Cardiac fibroblast (primary cell): ENCODE measurements at regions not wholly inside any gene's neighbourhood (a gene's known extent, or its start where the extent isn't known, plus 50 kb on each side); places are given as distances from the start of the nearest gene placed in this dataset.

Experiments used
- DNase-seq, 2 donors: peaks; one replicate each; pipeline versions ENCODE4 v3.0.0 to v3.0.0-alpha.2; 2010; ENCODE audit warnings: low read depth in 2 of 2
- H3K4me3 ChIP-seq, 2 donors: replicated peaks in 1 of 2; 1 replicate in 1 of 2; 2 replicates in 1 of 2; pipeline ENCODE4 v1.5.1; 2011; ENCODE audit warnings: low read depth in 2 of 2, low read length in 2 of 2, mild to moderate bottlenecking in 2 of 2, moderate library complexity in 1 of 2
- CTCF ChIP-seq: IDR thresholded peaks from one replicate; pipeline ENCODE4 v1.5.1; 2011; ENCODE audit warnings: low read depth, mild to moderate bottlenecking, low read length, inconsistent platforms

GRCh38 chr2:104678181-104678580 is 175.7 kb upstream of the POU3F3 start:
- no peak overlapping the region for H3K4me3 ChIP-seq
- no peak for DNase-seq
- no peak for TF ChIP-seq CTCF

GRCh38 chr2:104685591-104685990 is 168.3 kb upstream of the POU3F3 start:
- TF ChIP-seq CTCF = no peak
- no peak for DNase-seq

GRCh38 chr2:104687147-104687546 is 166.8 kb upstream of the POU3F3 start:
- no peak overlapping the region for H3K4me3 ChIP-seq
- no peak for DNase-seq
- TF ChIP-seq CTCF = no peak

More at GRCh38 chr2:104685591-104685990, 168.3 kb upstream of the POU3F3 start:
- H3K4me3 ChIP-seq = no peak overlapping the region

GRCh38 chr2:104690255-104690984 is 163.5 kb upstream of the POU3F3 start:
- TF ChIP-seq CTCF = no peak
- no peak for DNase-seq
- no peak overlapping the region for H3K4me3 ChIP-seq

GRCh38 chr2:104698276-104698675 is 155.6 kb upstream of the POU3F3 start:
- no peak for TF ChIP-seq CTCF
- DNase-seq = no peak
- no peak overlapping the region for H3K4me3 ChIP-seq

- no peak for DNase-seq
- TF ChIP-seq CTCF = no peak
- H3K4me3 ChIP-seq = no peak overlapping the region
These were observed 152.5 kb upstream of the POU3F3 start for GRCh38 chr2:104701411-104701911.
